SK-N-SH (cell line): ENCODE measurements at regions not wholly inside any gene's neighbourhood (a gene's known extent, or its start where the extent isn't known, plus 50 kb on each side); places are given as distances from the start of the nearest gene placed in this dataset.

ENCODE experiments used
- CTCF ChIA-PET: fragments of 300-600, 350-600 bp; formaldehyde crosslinking; extraction: SDS; loops from one replicate; lab custom pipeline; 2021; lab: Yijun Ruan, JAX
- POLR2A ChIA-PET: fragments of 350-600 bp; sonication (Branson Sonifier 250); formaldehyde crosslinking; extraction: SDS; loops from one replicate; lab custom pipeline; 2020; ENCODE audit warnings: antibody characterized with exemption, inconsistent platforms; lab: Yijun Ruan, JAX
- DNase-seq: peaks from one replicate; pipeline ENCODE4 v3.0.0; 2012
- H2AFZ ChIP-seq: fragments of 200-600 bp; sonication (generic); 2 replicates; pipeline ENCODE4 v1.8.1; 2016; ENCODE audit warnings: antibody characterized with exemption, mild to moderate bottlenecking, low read depth
- H3F3A ChIP-seq: fragments of 200-600 bp; sonication (generic); replicated peaks from 2 replicates; pipeline ENCODE3; 2016; ENCODE audit warnings: antibody characterized with exemption, mild to moderate bottlenecking; ENCODE audit not compliant: insufficient read depth
- H3K27ac ChIP-seq, 2 experiments: fragments of 200-500 bp in 1 of 2; fragments of 200-600 bp in 1 of 2; sonication (Bioruptor generic) in 1 of 2; sonication (generic), shearing (Covaris generic) in 1 of 2; 2 replicates each; pipeline versions ENCODE4 v1.5.1 to v1.6.1; 2014 to 2016; ENCODE audit warnings: low read depth in 2 of 2, inconsistent platforms in 1 of 2, low read length in 1 of 2, mild to moderate bottlenecking in 1 of 2, mixed read lengths in 1 of 2
- H3K27me3 ChIP-seq: fragments of 200-600 bp; sonication (generic), shearing (Covaris generic); 2 replicates; pipeline ENCODE4 v1.6.1; 2016; ENCODE audit warnings: mixed run types; ENCODE audit not compliant: insufficient read depth
- H3K36me3 ChIP-seq, 2 experiments: fragments of 200-500 bp in 1 of 2; fragments of 200-600 bp in 1 of 2; sonication (Bioruptor generic) in 1 of 2; sonication (generic) in 1 of 2; replicated peaks in 1 of 2; 2 replicates each; pipeline versions ENCODE3 to v1.5.1; 2014 to 2016; ENCODE audit warnings: low read length in 1 of 2, mild to moderate bottlenecking in 1 of 2; ENCODE audit not compliant: insufficient read depth in 2 of 2, control insufficient read depth in 1 of 2
- H3K4me1 ChIP-seq, 2 experiments: fragments of 200-500 bp in 1 of 2; fragments of 200-600 bp in 1 of 2; sonication (Bioruptor generic) in 1 of 2; sonication (generic), shearing (Covaris generic) in 1 of 2; 2 replicates each; pipeline versions ENCODE4 v1.5.1 to v1.6.1; 2014 to 2016; ENCODE audit warnings: low read depth in 1 of 2, low read length in 1 of 2, mixed run types in 1 of 2; ENCODE audit not compliant: insufficient read depth in 2 of 2, control insufficient read depth in 1 of 2
- H3K4me2 ChIP-seq: fragments of 200-600 bp; sonication (generic), shearing (Covaris generic); 2 replicates; pipeline ENCODE4 v1.6.1; 2017; ENCODE audit warnings: mixed run types
- H3K4me3 ChIP-seq, 2 experiments: fragments of 200-500 bp in 1 of 2; fragments of 200-600 bp in 1 of 2; sonication (Bioruptor generic) in 1 of 2; sonication (generic), shearing (Covaris generic) in 1 of 2; 2 replicates each; pipeline versions ENCODE4 v1.5.1 to v1.8.1; 2014 to 2016; ENCODE audit warnings: low read depth in 2 of 2, inconsistent platforms in 1 of 2, low read length in 1 of 2, mild to moderate bottlenecking in 1 of 2, mixed read lengths in 1 of 2, moderate library complexity in 1 of 2
- H3K79me2 ChIP-seq: fragments of 200-600 bp; sonication (generic); 2 replicates; pipeline ENCODE4 v1.8.1; 2017; ENCODE audit warnings: mild to moderate bottlenecking; ENCODE audit not compliant: insufficient read depth
- H3K9ac ChIP-seq: fragments of 200-600 bp; sonication (generic); 2 replicates; pipeline ENCODE4 v1.6.1; 2017; ENCODE audit warnings: mixed run types
- H3K9me2 ChIP-seq: fragments of 200-600 bp; sonication (generic); 2 replicates; pipeline ENCODE4 v1.6.1; 2017; ENCODE audit warnings: mixed run types
- H3K9me3 ChIP-seq: fragments of 200-600 bp; sonication (generic); 2 replicates; pipeline ENCODE4 v1.6.1; 2017; ENCODE audit warnings: mixed run types, mild to moderate bottlenecking, moderate library complexity
- H4K20me1 ChIP-seq: fragments of 200-600 bp; sonication (generic); 2 replicates; pipeline ENCODE4 v1.6.1; 2017; ENCODE audit warnings: mild to moderate bottlenecking, mixed run types; ENCODE audit not compliant: insufficient read depth
- EP300 ChIP-seq, 2 experiments: IDR thresholded peaks; 2 replicates each; pipeline versions ENCODE4 v1.4.0 to v1.6.1; 2012; ENCODE audit warnings: borderline replicate concordance in 1 of 2, low read depth in 1 of 2, low read length in 1 of 2
- GATA2 ChIP-seq: sonication (generic); formaldehyde crosslinking; IDR thresholded peaks from 2 replicates; pipeline ENCODE4 v1.5.0; 2020; ENCODE audit warnings: mild to moderate bottlenecking, missing genetic modification reagents
- MEF2A ChIP-seq: IDR thresholded peaks from 2 replicates; pipeline ENCODE4 v1.4.0; 2012; ENCODE audit warnings: low read depth, borderline replicate concordance
- NFIC ChIP-seq: IDR thresholded peaks from 2 replicates; pipeline ENCODE4 v1.4.0; 2012; ENCODE audit warnings: borderline replicate concordance
- POLR2AphosphoS5 ChIP-seq: IDR thresholded peaks from 2 replicates; pipeline ENCODE4 v1.6.1; 2012; ENCODE audit warnings: low read depth, low read length
- TAF1 ChIP-seq: IDR thresholded peaks from 2 replicates; pipeline ENCODE4 v1.6.1; 2012; ENCODE audit warnings: low read depth, mild to moderate bottlenecking, low read length, moderate library complexity, borderline replicate concordance
- TEAD4 ChIP-seq: IDR thresholded peaks from 2 replicates; pipeline ENCODE4 v1.4.0; 2012; ENCODE audit warnings: mild to moderate bottlenecking, borderline replicate concordance; ENCODE audit not compliant: insufficient read depth
- WGBS: methylation state at CpG from one replicate; pipeline ENCODE4 v1.1.6; 2017; ENCODE audit warnings: low lambda C conversion rate; 5-methylcytosine and 5-hydroxymethylcytosine counted together

DNA sequence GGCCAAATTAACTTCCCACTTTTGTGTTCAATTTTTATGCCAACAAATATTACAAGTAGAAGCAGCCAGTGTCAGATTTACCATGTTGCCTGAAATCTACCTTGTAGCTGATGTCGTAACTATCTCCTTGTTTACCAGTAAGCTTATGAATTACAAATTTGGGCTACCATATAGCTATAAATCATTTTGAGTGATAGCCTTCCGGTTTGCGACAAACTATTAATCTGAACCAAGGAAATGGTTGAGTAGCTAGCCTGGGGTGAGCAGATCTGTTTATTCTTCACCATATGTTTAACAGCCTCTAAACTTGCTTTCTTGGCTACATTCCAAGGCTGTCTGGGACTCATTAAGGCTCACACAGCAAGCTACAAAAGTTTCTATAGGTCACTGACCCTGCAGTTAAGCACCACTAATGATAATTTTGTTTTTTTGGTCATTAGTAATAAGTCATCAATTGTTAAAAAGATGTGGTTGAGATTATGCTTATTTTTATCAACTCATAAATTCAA is 218.7 kb upstream of the SPOCK3 start:
- H3K27me3 ChIP-seq = no peaks in the 10 kb centered on the region
- no peak overlapping the region for H3K4me2 ChIP-seq
- H3K4me1 ChIP-seq = no peaks in the 10 kb centered on the region
- H3K9ac ChIP-seq = no peak overlapping the region
- H3K4me3 ChIP-seq = no peak overlapping the region; a peak in 1 of 4 replicates
- H3K27ac ChIP-seq = no peak overlapping the region
- H3F3A ChIP-seq = no peaks in the 10 kb centered on the region
- DNase-seq = peak; percentile 22
- no peaks in the 10 kb centered on the region for H4K20me1 ChIP-seq
- peak in 1 of 2 experiments; percentile 7; a peak in 1 of 4 replicates for TF ChIP-seq EP300 (IDR thresholded peaks at IDR 0.05; ENCODE audit: borderline replicate concordance in 1 of 2, low read depth in 1 of 2, low read length in 1 of 2)
- TF ChIP-seq TEAD4 = no peak
- H3K79me2 ChIP-seq = no peaks in the 10 kb centered on the region
- H3K36me3 ChIP-seq = no peaks in the 10 kb centered on the region
- ChIA-PET POLR2A (no interaction called here), CTCF (interaction anchor here (0.6 kb wide), 1 partner anchor 11 kb away, joined by 3 read pairs; no protein-coding TSS in a partner anchor)
- no peak overlapping the region for H2AFZ ChIP-seq
- no peaks in the 10 kb centered on the region for H3K9me2 ChIP-seq
- WGBS = 7% methylated on average over 3 of the region's 3 CpGs
- no peaks in the 10 kb centered on the region for H3K9me3 ChIP-seq

DNA sequence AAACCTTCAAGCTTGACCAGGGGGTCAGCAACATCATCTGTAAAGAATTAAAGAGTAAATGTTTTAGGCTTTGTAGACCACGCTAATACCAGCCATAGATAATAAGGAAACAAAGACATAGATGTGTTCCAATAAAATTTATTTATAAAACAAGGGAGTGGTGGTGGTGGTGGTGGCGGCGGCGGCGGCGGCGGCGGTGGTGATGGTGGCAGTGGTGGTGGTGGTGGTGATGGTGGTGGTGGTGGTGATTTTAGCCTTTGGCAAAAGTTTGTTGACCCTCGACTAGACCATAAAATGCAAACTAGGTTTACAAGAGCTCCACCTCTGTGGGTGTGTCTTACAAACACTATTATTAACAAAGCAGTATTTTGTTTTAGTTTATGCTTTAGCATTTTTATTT is 222.3 kb upstream of the SPOCK3 start:
- Histone ChIP-seq H3K4me2 (no peak overlapping the region), H3F3A (no peaks in the 10 kb centered on the region), H3K27me3 (no peaks in the 10 kb centered on the region), H3K36me3 (no peaks in the 10 kb centered on the region), H4K20me1 (no peaks in the 10 kb centered on the region), H3K4me1 (no peaks in the 10 kb centered on the region), H3K9me3 (peaks cover 4% of the 10 kb centered on the region; the same call in 1 of the 2 replicates), H3K27ac (no peak overlapping the region), H3K9ac (no peak overlapping the region), H3K9me2 (no peaks in the 10 kb centered on the region), H3K4me3 (no peak overlapping the region), H2AFZ (no peak overlapping the region), H3K79me2 (no peaks in the 10 kb centered on the region)
- POLR2A ChIA-PET = no interaction called here
- DNase-seq = no peak
- TF ChIP-seq GATA2 (CRISPR knock-in tag) (no peak), POLR2AphosphoS5 (no peak), NFIC (no peak)
- CTCF ChIA-PET = no interaction called here
- 42% methylated on average over 9 of the region's 9 CpGs for WGBS

DNA sequence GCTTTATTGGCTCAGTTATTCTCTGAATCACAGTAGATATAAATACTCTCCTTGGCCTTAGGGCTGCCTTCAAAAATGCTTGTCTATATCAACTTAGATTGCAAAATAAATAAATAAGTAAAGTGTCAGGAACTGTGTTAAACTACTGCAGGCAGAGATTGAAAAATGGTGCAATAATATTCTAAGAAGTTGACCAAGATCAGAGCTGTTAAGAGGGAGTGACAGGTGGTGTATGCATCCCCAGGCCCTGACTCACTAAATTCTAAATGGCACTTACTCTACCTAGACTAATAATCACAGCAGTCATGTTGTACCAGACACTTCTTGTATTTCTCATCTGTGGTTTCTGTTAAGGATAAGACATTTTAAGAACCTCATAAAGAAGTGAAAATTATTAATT is 235.1 kb upstream of the SPOCK3 start:
- Histone ChIP-seq H3K4me2 (no peak overlapping the region), H3K9me2 (no peaks in the 10 kb centered on the region), H3K36me3 (no peaks in the 10 kb centered on the region), H3K4me1 (no peaks in the 10 kb centered on the region), H4K20me1 (no peaks in the 10 kb centered on the region), H3K27ac (no peak overlapping the region), H3K9me3 (no peaks in the 10 kb centered on the region), H2AFZ (no peak overlapping the region), H3K79me2 (no peaks in the 10 kb centered on the region), H3K9ac (no peak overlapping the region), H3K4me3 (no peak overlapping the region), H3K27me3 (no peaks in the 10 kb centered on the region), H3F3A (no peaks in the 10 kb centered on the region)
- CTCF ChIA-PET = interaction anchor here (1.5 kb wide), 1 partner anchor 14 kb away, joined by 3 read pairs; no protein-coding TSS in a partner anchor
- POLR2A ChIA-PET = no interaction called here
- no peak for DNase-seq
- TF ChIP-seq TAF1 (no peak), MEF2A (no peak)
